Vagina (tissue), 2 donors: ENCODE measurements at regions not wholly inside any gene's neighbourhood (a gene's known extent, or its start where the extent isn't known, plus 50 kb on each side); places are given as distances from the start of the nearest gene placed in this dataset.

Experiments used
- DNase-seq, 2 donors: peaks; one replicate each; pipeline ENCODE4 v3.0.0-alpha.2; 2017; ENCODE audit errors: extremely low spot score in 2 of 2
- H3K27ac ChIP-seq: fragments of 200-600 bp; sonication (generic); one replicate; pipeline ENCODE4 v1.5.1; 2019
- H3K27me3 ChIP-seq: fragments of 200-600 bp; sonication (generic); one replicate; pipeline ENCODE4 v1.5.1; 2019
- H3K36me3 ChIP-seq, 2 donors: fragments of 200-600 bp; sonication (generic); one replicate each; pipeline ENCODE4 v1.5.1; 2017 to 2019
- H3K4me1 ChIP-seq: fragments of 200-600 bp; sonication (generic); one replicate; pipeline ENCODE4 v1.5.1; 2019
- H3K4me3 ChIP-seq, 2 donors: fragments of 200-600 bp; sonication (generic); 1 replicate in 1 of 2; 2 replicates in 1 of 2; pipeline ENCODE4 v1.5.1; 2016 to 2019
- H3K9me3 ChIP-seq: fragments of 200-600 bp; sonication (generic); one replicate; pipeline ENCODE4 v1.5.1; 2019
- POLR2A ChIP-seq, 2 donors: fragments of 450-650 bp; IDR thresholded peaks; one replicate each; pipeline ENCODE4 v1.6.1; 2017; ENCODE audit warnings: antibody characterized with exemption in 2 of 2, mild to moderate bottlenecking in 2 of 2, moderate library complexity in 2 of 2
- POLR2AphosphoS5 ChIP-seq, 2 donors: sonication (generic); formaldehyde crosslinking; IDR thresholded peaks; one replicate each; pipeline ENCODE4 v1.9.0; 2017; ENCODE audit warnings: antibody characterized with exemption in 2 of 2, mild to moderate bottlenecking in 2 of 2, low read depth in 1 of 2; ENCODE audit not compliant: insufficient read depth in 1 of 2
- intact Hi-C: fragments of 100-400 bp; cut with DNase I; formaldehyde crosslinking; loops from one replicate; pipeline ENCODE4 v1.15.1; 2023
- TF ChIP-seq, protein P1 (sequence below), 3 experiments: fragments of 450-650 bp in 2 of 3; fragments of 200-600 bp in 1 of 3; sonication (generic) in 1 of 3; IDR thresholded peaks; one replicate each; pipeline ENCODE4 v1.5.1; 2017 to 2019; ENCODE audit warnings: antibody characterized with exemption in 3 of 3, mild to moderate bottlenecking in 2 of 3, moderate library complexity in 2 of 3

GRCh38 chr5:38662090-38662489 is 105.6 kb upstream of the LIFR start:
- Histone ChIP-seq H3K9me3 (no peaks in the 10 kb centered on the region), H3K27me3 (no peaks in the 10 kb centered on the region), H3K36me3 (no peaks in the 10 kb centered on the region), H3K4me1 (no peaks in the 10 kb centered on the region), H3K27ac (no peak overlapping the region), H3K4me3 (no peak overlapping the region)
- DNase-seq = no peak
- intact Hi-C loops = loop anchor here (10.0 kb wide), 1 partner anchor 227 kb away; no protein-coding TSS in a partner anchor
- TF ChIP-seq POLR2AphosphoS5 (IDR thresholded peaks at IDR 0.05; ENCODE audit: insufficient read depth in 1 of 2, low read depth in 1 of 2) = no peak
- no peak for TF ChIP-seq POLR2A (IDR thresholded peaks at IDR 0.05)
- TF ChIP-seq, protein P1, sequence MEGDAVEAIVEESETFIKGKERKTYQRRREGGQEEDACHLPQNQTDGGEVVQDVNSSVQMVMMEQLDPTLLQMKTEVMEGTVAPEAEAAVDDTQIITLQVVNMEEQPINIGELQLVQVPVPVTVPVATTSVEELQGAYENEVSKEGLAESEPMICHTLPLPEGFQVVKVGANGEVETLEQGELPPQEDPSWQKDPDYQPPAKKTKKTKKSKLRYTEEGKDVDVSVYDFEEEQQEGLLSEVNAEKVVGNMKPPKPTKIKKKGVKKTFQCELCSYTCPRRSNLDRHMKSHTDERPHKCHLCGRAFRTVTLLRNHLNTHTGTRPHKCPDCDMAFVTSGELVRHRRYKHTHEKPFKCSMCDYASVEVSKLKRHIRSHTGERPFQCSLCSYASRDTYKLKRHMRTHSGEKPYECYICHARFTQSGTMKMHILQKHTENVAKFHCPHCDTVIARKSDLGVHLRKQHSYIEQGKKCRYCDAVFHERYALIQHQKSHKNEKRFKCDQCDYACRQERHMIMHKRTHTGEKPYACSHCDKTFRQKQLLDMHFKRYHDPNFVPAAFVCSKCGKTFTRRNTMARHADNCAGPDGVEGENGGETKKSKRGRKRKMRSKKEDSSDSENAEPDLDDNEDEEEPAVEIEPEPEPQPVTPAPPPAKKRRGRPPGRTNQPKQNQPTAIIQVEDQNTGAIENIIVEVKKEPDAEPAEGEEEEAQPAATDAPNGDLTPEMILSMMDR (IDR thresholded peaks at IDR 0.05) = no peak

- DNase-seq = no peak
- TF ChIP-seq, protein P1 (IDR thresholded peaks at IDR 0.05) = no peak
- TF ChIP-seq POLR2A (IDR thresholded peaks at IDR 0.05) (no peak), POLR2AphosphoS5 (IDR thresholded peaks at IDR 0.05; ENCODE audit: insufficient read depth in 1 of 2, low read depth in 1 of 2) (no peak)
- H3K27ac ChIP-seq = no peak overlapping the region
- H3K4me3 ChIP-seq = no peak overlapping the region
- intact Hi-C loops = loop anchor here (10.0 kb wide), 1 partner anchor 228 kb away; no protein-coding TSS in a partner anchor
- H3K27me3 ChIP-seq = no peaks in the 10 kb centered on the region
- H3K4me1 ChIP-seq = no peaks in the 10 kb centered on the region
- H3K9me3 ChIP-seq = no peaks in the 10 kb centered on the region
- H3K36me3 ChIP-seq = no peaks in the 10 kb centered on the region
These were observed 106.8 kb upstream of the LIFR start for GRCh38 chr5:38663249-38663648.

GRCh38 chr5:38666668-38667498 is 110.4 kb upstream of the LIFR start:
- Histone ChIP-seq H3K4me3 (no peak overlapping the region), H3K9me3 (no peaks in the 10 kb centered on the region), H3K27ac (no peak overlapping the region), H3K36me3 (no peaks in the 10 kb centered on the region), H3K27me3 (no peaks in the 10 kb centered on the region), H3K4me1 (no peaks in the 10 kb centered on the region)
- TF ChIP-seq POLR2AphosphoS5 (IDR thresholded peaks at IDR 0.05; ENCODE audit: insufficient read depth in 1 of 2, low read depth in 1 of 2) = peak in 1 of 2 donors; percentile 12
- TF ChIP-seq, protein P1 (IDR thresholded peaks at IDR 0.05) = peak in 1 of 3 experiments; percentile 27
- TF ChIP-seq POLR2A (IDR thresholded peaks at IDR 0.05) = no peak
- intact Hi-C loops = loop anchor here (10.0 kb wide), 1 partner anchor 232 kb away; no protein-coding TSS in a partner anchor
- no peak for DNase-seq

GRCh38 chr5:38667499-38667776 is 111.0 kb upstream of the LIFR start:
- TF ChIP-seq, protein P1 (IDR thresholded peaks at IDR 0.05) = no peak
- TF ChIP-seq POLR2AphosphoS5 (IDR thresholded peaks at IDR 0.05; ENCODE audit: insufficient read depth in 1 of 2, low read depth in 1 of 2) = no peak
- TF ChIP-seq POLR2A (IDR thresholded peaks at IDR 0.05) = no peak
- DNase-seq = no peak
- intact Hi-C loops = loop anchor here (10.0 kb wide), 1 partner anchor 233 kb away; no protein-coding TSS in a partner anchor
- Histone ChIP-seq H3K4me3 (no peak overlapping the region), H3K27me3 (no peaks in the 10 kb centered on the region), H3K27ac (no peak overlapping the region), H3K4me1 (no peaks in the 10 kb centered on the region), H3K36me3 (no peaks in the 10 kb centered on the region), H3K9me3 (no peaks in the 10 kb centered on the region)

DNA sequence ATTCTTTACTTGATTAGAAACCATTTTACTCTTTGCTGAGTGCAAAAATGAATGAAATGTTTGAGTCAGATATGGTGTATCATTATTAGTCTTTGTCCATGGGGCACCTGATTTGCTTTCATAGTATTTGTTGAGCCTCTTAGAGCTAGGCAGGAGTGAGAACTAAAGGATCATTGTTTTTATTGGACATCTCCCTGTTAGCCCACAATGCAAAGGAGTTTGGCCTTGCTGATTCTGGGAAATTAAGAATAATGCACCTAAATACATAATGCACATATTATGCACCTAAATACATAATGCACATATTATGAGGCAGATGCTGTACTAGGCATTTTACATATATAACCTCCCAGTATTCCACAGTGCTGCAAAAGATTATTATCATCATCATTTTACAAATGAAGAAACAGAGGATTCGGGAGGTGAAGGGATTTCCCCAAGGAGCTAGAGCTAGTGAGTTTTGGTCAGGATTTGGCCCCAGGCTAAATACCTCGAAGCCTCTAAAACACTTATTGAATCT is 113.0 kb upstream of the LIFR start:
- H3K27me3 ChIP-seq = no peaks in the 10 kb centered on the region
- no peak for DNase-seq
- H3K9me3 ChIP-seq = no peaks in the 10 kb centered on the region
- TF ChIP-seq, protein P1 (IDR thresholded peaks at IDR 0.05) = no peak
- TF ChIP-seq POLR2A (IDR thresholded peaks at IDR 0.05) = no peak
- no peak for TF ChIP-seq POLR2AphosphoS5 (IDR thresholded peaks at IDR 0.05; ENCODE audit: insufficient read depth in 1 of 2, low read depth in 1 of 2)
- no peaks in the 10 kb centered on the region for H3K4me1 ChIP-seq
- no peak overlapping the region for H3K4me3 ChIP-seq
- intact Hi-C loops = loop anchor here (10.0 kb wide), 1 partner anchor 235 kb away; no protein-coding TSS in a partner anchor
- H3K36me3 ChIP-seq = no peaks in the 10 kb centered on the region
- no peak overlapping the region for H3K27ac ChIP-seq
